Common myeloid progenitor, CD34-positive (primary cell): ENCODE measurements at regions not wholly inside any gene's neighbourhood (a gene's known extent, or its start where the extent isn't known, plus 50 kb on each side); places are given as distances from the start of the nearest gene placed in this dataset.
"Not testable (repeated sequence)": the region's sequence is repeated elsewhere in the genome, so short reads cannot be mapped to it uniquely, and the experiment has no call there.

Experiments
- CTCF ChIA-PET: fragments of 350-600 bp; sonication (Branson Sonifier 250); formaldehyde crosslinking; loops from one replicate; lab custom pipeline; 2021; ENCODE audit warnings: antibody characterized with exemption; lab: Charles Lee
- POLR2A ChIA-PET: fragments of 350-600 bp; sonication (Branson Sonifier 250); formaldehyde crosslinking; loops from one replicate; lab custom pipeline; 2021; ENCODE audit warnings: antibody characterized with exemption; lab: Charles Lee
- DNase-seq, 3 donors: peaks; one replicate each; pipeline versions ENCODE4 v3.0.0 to v3.0.0-alpha.2; 2013
- H3K27ac ChIP-seq, 2 experiments: 1 replicate in 1 of 2; 2 replicates in 1 of 2; pipeline ENCODE4 v1.7.0; 2013; ENCODE audit warnings: inconsistent platforms in 2 of 2, low read length in 2 of 2, mild to moderate bottlenecking in 2 of 2, low read depth in 1 of 2, moderate library complexity in 1 of 2; ENCODE audit not compliant: severe bottlenecking in 2 of 2, insufficient read depth in 1 of 2, poor library complexity in 1 of 2
- H3K27me3 ChIP-seq, 5 experiments: replicated peaks in 2 of 5; 1 replicate in 3 of 5; 2 replicates in 2 of 5; pipeline versions ENCODE4 v1.6.1 to v1.7.0; 2013; ENCODE audit warnings: low read length in 4 of 5, mild to moderate bottlenecking in 2 of 5, moderate library complexity in 2 of 5, inconsistent platforms in 1 of 5; ENCODE audit not compliant: insufficient read depth in 5 of 5, control insufficient read depth in 4 of 5
- H3K36me3 ChIP-seq, 4 experiments: 1 replicate in 2 of 4; 2 replicates in 2 of 4; pipeline versions ENCODE4 v1.6.1 to v1.7.0; 2013; ENCODE audit warnings: low read length in 3 of 4, control low read depth in 1 of 4, mild to moderate bottlenecking in 1 of 4; ENCODE audit not compliant: control insufficient read depth in 4 of 4, insufficient read depth in 4 of 4
- H3K4me1 ChIP-seq, 4 experiments: 1 replicate in 3 of 4; 2 replicates in 1 of 4; pipeline versions ENCODE4 v1.6.1 to v1.7.1; 2013; ENCODE audit warnings: low read length in 3 of 4, mild to moderate bottlenecking in 3 of 4, control low read depth in 1 of 4, inconsistent platforms in 1 of 4, moderate library complexity in 1 of 4; ENCODE audit not compliant: control insufficient read depth in 4 of 4, insufficient read depth in 4 of 4; ENCODE audit errors: control extremely low read depth in 1 of 4
- H3K4me3 ChIP-seq, 7 experiments: 1 replicate in 4 of 7; 2 replicates in 3 of 7; pipeline versions ENCODE4 v1.5.1 to v1.7.0; 2013; ENCODE audit warnings: mild to moderate bottlenecking in 7 of 7, low read length in 6 of 7, moderate library complexity in 6 of 7, inconsistent platforms in 2 of 7, low read depth in 2 of 7, control low read depth in 1 of 7; ENCODE audit not compliant: insufficient read depth in 4 of 7, control insufficient read depth in 1 of 7; ENCODE audit errors: extremely low read depth in 1 of 7
- H3K9me3 ChIP-seq, 5 experiments: 1 replicate in 4 of 5; 2 replicates in 1 of 5; pipeline versions ENCODE4 v1.6.1 to v1.7.1; 2013; ENCODE audit warnings: low read length in 4 of 5, mild to moderate bottlenecking in 2 of 5, inconsistent platforms in 1 of 5, low read depth in 1 of 5, moderate library complexity in 1 of 5; ENCODE audit not compliant: control insufficient read depth in 4 of 5, insufficient read depth in 2 of 5; ENCODE audit errors: control extremely low read depth in 1 of 5
- WGBS: methylation state at CpG from one replicate; pipeline ENCODE4 v1.1.5; 2013; ENCODE audit not compliant: insufficient coverage; 5-methylcytosine and 5-hydroxymethylcytosine counted together

- DNase-seq = no peak
- Histone ChIP-seq H3K9me3 (peaks cover 0 to 22% (median 5%) of the 10 kb centered on the region in 5 experiments), H3K4me1 (peaks cover 0 to 11% (median 7%) of the 10 kb centered on the region in 4 experiments), H3K4me3 (no peak overlapping the region), H3K27ac (no peak overlapping the region), H3K36me3 (peaks cover 0 to 12% (median 0%) of the 10 kb centered on the region in 4 experiments), H3K27me3 (no peaks in the 10 kb centered on the region)
- POLR2A ChIA-PET = no interaction called here
- CTCF ChIA-PET = no interaction called here
These were observed 51.5 kb downstream of the CRPPA start for GRCh38 chr7:16369855-16370254.

DNA sequence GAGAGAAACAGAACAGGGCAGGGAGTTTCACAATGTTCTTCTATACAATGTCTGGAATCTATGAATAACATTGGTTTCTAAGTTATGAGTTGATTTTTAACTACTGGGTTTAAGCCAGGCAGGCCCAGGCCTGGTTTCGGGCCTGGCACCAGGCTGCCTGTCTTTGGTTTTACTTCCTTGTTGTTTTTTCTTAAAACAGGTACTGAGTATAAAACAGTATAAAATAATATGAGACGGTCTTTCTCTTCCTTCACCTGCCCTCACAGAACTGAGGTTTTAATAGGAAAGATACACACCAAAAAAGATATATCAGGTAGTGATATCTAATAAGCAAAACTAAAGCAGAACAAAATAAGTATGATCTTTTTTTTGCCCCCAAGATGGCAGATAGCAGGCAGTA, 52.0 kb downstream of the CRPPA start:
- H3K27ac ChIP-seq, CTCF ChIA-PET: not testable (repeated sequence)
- no CpG with 5 or more reads among the region's 2 CpGs for WGBS

DNA sequence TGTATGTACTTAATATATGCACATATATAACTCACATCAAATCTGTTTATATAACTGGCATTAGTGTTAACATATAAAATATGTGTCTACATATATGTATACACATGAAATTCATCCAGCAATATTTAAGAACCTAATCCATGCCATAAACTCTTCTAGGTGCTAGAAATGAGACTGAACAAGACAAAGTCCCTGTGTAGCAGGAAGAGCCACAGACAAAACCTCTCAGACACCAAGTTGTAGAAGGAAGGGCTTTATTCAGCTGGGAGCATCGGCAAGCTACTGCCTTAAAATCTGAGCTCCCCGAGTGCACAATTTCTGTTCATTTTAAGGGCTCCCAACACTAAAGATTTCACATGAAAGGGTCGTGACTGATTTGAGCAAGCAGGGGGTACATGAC, 52.5 kb downstream of the CRPPA start:
- no peak for DNase-seq
- H3K9me3 ChIP-seq = peaks cover 0 to 22% (median 5%) of the 10 kb centered on the region in 5 experiments
- 100% methylated on average over 1 of the region's 3 CpGs for WGBS
- ChIA-PET POLR2A (no interaction called here), CTCF (no interaction called here)
- no peak overlapping the region for H3K27ac ChIP-seq
- no peaks in the 10 kb centered on the region for H3K27me3 ChIP-seq
- H3K4me1 ChIP-seq = peaks cover 0 to 11% (median 7%) of the 10 kb centered on the region in 4 experiments
- H3K4me3 ChIP-seq = no peak overlapping the region
- H3K36me3 ChIP-seq = peaks cover 0 to 12% (median 0%) of the 10 kb centered on the region in 4 experiments

More for the DNA sequence above, 52.0 kb downstream of the CRPPA start:
- Histone ChIP-seq H3K4me1 (peaks cover 0 to 11% (median 7%) of the 10 kb centered on the region in 4 experiments), H3K9me3 (peaks cover 0 to 22% (median 5%) of the 10 kb centered on the region in 5 experiments), H3K36me3 (peaks cover 0 to 12% (median 0%) of the 10 kb centered on the region in 4 experiments)
- H3K4me3 ChIP-seq, DNase-seq, H3K27me3 ChIP-seq, POLR2A ChIA-PET: not testable (repeated sequence)

DNA sequence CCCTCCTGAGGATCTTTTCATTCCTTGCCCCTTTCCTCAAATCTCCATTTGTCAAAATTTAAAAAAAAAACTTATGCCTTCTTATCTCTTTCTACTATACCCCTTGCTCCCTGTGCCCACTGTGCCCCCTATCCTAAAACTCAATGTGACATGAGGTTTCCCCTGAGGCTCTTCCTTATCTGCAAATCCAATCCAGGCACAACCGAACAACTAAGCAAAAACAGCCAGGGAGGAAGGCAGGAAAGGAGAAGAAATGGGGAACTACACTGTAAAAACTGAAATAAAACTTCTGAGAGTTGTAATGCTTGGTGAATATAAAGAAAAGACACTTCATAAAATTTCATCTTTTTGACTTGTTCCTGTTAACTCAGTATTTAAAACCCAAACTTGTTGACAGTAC, 54.2 kb downstream of the CRPPA start:
- H3K9me3 ChIP-seq = peaks cover 0 to 22% (median 5%) of the 10 kb centered on the region in 5 experiments
- ChIA-PET CTCF (no interaction called here), POLR2A (no interaction called here)
- no CpG with 5 or more reads among the region's 1 CpG for WGBS
- peak; percentile 14 to 61 (median 40) for DNase-seq
- peaks cover 0 to 12% (median 0%) of the 10 kb centered on the region in 4 experiments for H3K36me3 ChIP-seq
- no peaks in the 10 kb centered on the region for H3K27me3 ChIP-seq
- peak overlapping the region in 1 of 7 experiments; percentile 28 for H3K4me3 ChIP-seq
- H3K27ac ChIP-seq = peak overlapping the region; percentile 17 to 20
- H3K4me1 ChIP-seq = peaks cover 0 to 11% (median 7%) of the 10 kb centered on the region in 4 experiments

DNA sequence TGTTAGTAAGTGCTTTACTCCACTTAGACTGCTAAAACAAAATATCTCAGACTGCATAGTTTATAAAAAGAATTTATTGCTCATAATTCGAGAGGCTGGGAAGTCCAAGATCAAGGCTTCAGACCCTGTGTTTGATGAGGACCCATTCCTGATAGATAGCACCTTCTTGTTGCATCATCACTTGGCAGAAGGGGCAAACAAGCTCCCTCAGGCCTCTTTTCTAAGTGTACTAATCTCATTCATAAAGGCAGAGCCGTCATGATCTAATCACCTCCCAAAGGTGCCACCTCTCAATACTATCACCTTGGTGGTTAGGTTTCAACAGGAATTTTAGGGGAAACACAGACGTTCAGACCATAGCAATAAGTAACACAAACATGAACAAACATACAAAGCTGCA, 55.4 kb downstream of the CRPPA start:
- peaks cover 0 to 15% (median 5%) of the 10 kb centered on the region in 5 experiments for H3K9me3 ChIP-seq
- H3K27me3 ChIP-seq = no peaks in the 10 kb centered on the region
- ChIA-PET CTCF (no interaction called here), POLR2A (interaction anchor here (0.6 kb wide), 1 partner anchor 1182 kb away, joined by 4 read pairs; no protein-coding TSS in a partner anchor)
- no peak overlapping the region for H3K27ac ChIP-seq
- DNase-seq = no peak
- no peak overlapping the region for H3K4me3 ChIP-seq
- peaks cover 0 to 11% (median 0%) of the 10 kb centered on the region in 4 experiments for H3K36me3 ChIP-seq
- WGBS = 100% methylated on average over 1 of the region's 3 CpGs
- peaks cover 0 to 11% (median 7%) of the 10 kb centered on the region in 4 experiments for H3K4me1 ChIP-seq

- H3K36me3 ChIP-seq = peaks cover 0 to 4% (median 0%) of the 10 kb centered on the region in 4 experiments
- POLR2A ChIA-PET = no interaction called here
- DNase-seq = no peak
- peaks cover 0 to 11% (median 7%) of the 10 kb centered on the region in 4 experiments for H3K4me1 ChIP-seq
- WGBS = no CpG with 5 or more reads among the region's 1 CpG
- no peak overlapping the region for H3K27ac ChIP-seq
- no peak overlapping the region for H3K4me3 ChIP-seq
- CTCF ChIA-PET = no interaction called here
- peaks cover 0 to 8% (median 4%) of the 10 kb centered on the region in 5 experiments for H3K9me3 ChIP-seq
- no peaks in the 10 kb centered on the region for H3K27me3 ChIP-seq
These were observed 56.2 kb downstream of the CRPPA start for GRCh38 chr7:16365177-16365576.

DNA sequence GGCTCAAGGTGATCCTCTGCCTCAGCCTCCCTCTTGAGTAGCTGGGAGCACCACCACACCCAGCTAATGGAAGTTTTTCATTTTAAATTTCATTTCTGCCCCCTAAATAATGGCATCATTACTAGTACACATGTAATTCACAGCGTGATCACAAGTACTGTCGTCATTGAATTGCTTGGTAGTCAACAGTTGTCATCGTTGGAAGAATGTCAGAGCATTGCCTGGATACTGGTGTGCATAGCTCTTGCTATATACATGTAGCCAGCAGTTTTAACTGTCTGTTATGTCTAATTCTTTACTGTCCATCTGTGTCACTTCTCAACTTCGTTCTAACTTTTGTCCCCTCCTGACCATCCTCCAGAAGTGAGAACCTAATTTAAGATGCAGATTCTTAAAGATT, 62.1 kb downstream of the CRPPA start:
- ChIA-PET CTCF (interaction anchor here (1.2 kb wide), 1 partner anchor 23 kb away, joined by 3 read pairs; no protein-coding TSS in a partner anchor), POLR2A (no interaction called here)
- H3K27ac ChIP-seq = no peak overlapping the region
- H3K9me3 ChIP-seq = no peaks in the 10 kb centered on the region
- no peak overlapping the region for H3K4me3 ChIP-seq
- peaks cover 0 to 14% (median 12%) of the 10 kb centered on the region in 4 experiments for H3K4me1 ChIP-seq
- no peaks in the 10 kb centered on the region for H3K27me3 ChIP-seq
- DNase-seq = no peak
- H3K36me3 ChIP-seq = peaks cover 0 to 2% (median 0%) of the 10 kb centered on the region in 4 experiments
- 87% methylated on average over 4 of the region's 4 CpGs for WGBS
